GM19455 (cell line): ENCODE measurements at regions not wholly inside any gene's neighbourhood (a gene's known extent, or its start where the extent isn't known, plus 50 kb on each side); places are given as distances from the start of the nearest gene placed in this dataset.
A peak's percentile ranks its signal among the peaks of the same experiment; 100 is the strongest.

Experiments used
- ATAC-seq: cut with Tn5 transposase; IDR thresholded peaks from one replicate; pipeline ENCODE4 v1.9.1; 2021; ENCODE audit not compliant: unreplicated experiment

- no peak for ATAC-seq
These were observed 58.2 kb downstream of the ESM1 start for GRCh38 chr5:54927097-54927746.

GRCh38 chr5:54924487-54924886 lies 60.9 kb downstream of the ESM1 start:
- no peak for ATAC-seq

GRCh38 chr5:54917323-54917722 lies 68.1 kb downstream of the ESM1 start:
- ATAC-seq = no peak

- no peak for ATAC-seq
These were observed 69.8 kb downstream of the ESM1 start for GRCh38 chr5:54915466-54916027.

- ATAC-seq = no peak
These were observed 73.4 kb downstream of the ESM1 start for GRCh38 chr5:54912021-54912420.

GRCh38 chr5:54909911-54910870 lies 75.2 kb downstream of the ESM1 start:
- ATAC-seq = no peak

- no peak for ATAC-seq
These were observed 76.4 kb downstream of the ESM1 start for GRCh38 chr5:54908774-54909525.

- ATAC-seq = no peak
These were observed 79.4 kb downstream of the ESM1 start for GRCh38 chr5:54905942-54906537.

GRCh38 chr5:54905246-54905795 lies 80.1 kb downstream of the ESM1 start:
- no peak for ATAC-seq

GRCh38 chr5:54904425-54904824 lies 81.0 kb downstream of the ESM1 start:
- no peak for ATAC-seq

GRCh38 chr5:54902791-54903473 lies 82.5 kb downstream of the ESM1 start:
- ATAC-seq = peak; percentile 99

GRCh38 chr5:54900984-54901725 lies 84.2 kb downstream of the ESM1 start:
- ATAC-seq = no peak

- no peak for ATAC-seq
These were observed 88.4 kb downstream of the ESM1 start for GRCh38 chr5:54897001-54897400.

- ATAC-seq = no peak
These were observed 89.5 kb downstream of the ESM1 start for GRCh38 chr5:54895816-54896341.

- no peak for ATAC-seq
These were observed 90.2 kb downstream of the ESM1 start for GRCh38 chr5:54894957-54895815.

GRCh38 chr5:54889826-54890225 lies 95.6 kb downstream of the ESM1 start:
- no peak for ATAC-seq

- ATAC-seq = no peak
These were observed 97.7 kb downstream of the ESM1 start for GRCh38 chr5:54887663-54888062.

- no peak for ATAC-seq
These were observed 98.5 kb downstream of the ESM1 start for GRCh38 chr5:54886866-54887265.
